Activated T-helper 2 cell treated with anti-CD3 and anti-CD28 coated beads, Interferon-gamma antibody, Interleukin-2, Interleukin-4, amounts not matched to agents 10 μg/mL and 5 μg/mL and 100 μg/mL, durations not matched to agents 14 hours and 24 hours and 36 hours (primary cell): ENCODE measurements at regions not wholly inside any gene's neighbourhood (a gene's known extent, or its start where the extent isn't known, plus 50 kb on each side); places are given as distances from the start of the nearest gene placed in this dataset.

ENCODE experiments used
- DNase-seq: peaks from one replicate; pipeline ENCODE4 v3.0.0; 2021; ENCODE audit warnings: low spot score
- H3K27ac Mint-ChIP-seq: one replicate; pipeline ENCODE4 v1.8.0; 2021; ENCODE audit warnings: mixed read lengths
- H3K27me3 Mint-ChIP-seq: one replicate; pipeline ENCODE4 v1.8.0; 2021; ENCODE audit warnings: low read depth, mixed read lengths
- H3K36me3 Mint-ChIP-seq: one replicate; pipeline ENCODE4 v1.8.0; 2021; ENCODE audit warnings: low read depth, mixed read lengths
- H3K4me1 Mint-ChIP-seq: one replicate; pipeline ENCODE4 v1.8.0; 2021; ENCODE audit warnings: low read depth, mixed read lengths
- H3K4me3 Mint-ChIP-seq: one replicate; pipeline ENCODE4 v1.8.0; 2021; ENCODE audit warnings: low read depth, mild to moderate bottlenecking, moderate library complexity, mixed read lengths
- H3K9me3 Mint-ChIP-seq: one replicate; pipeline ENCODE4 v1.8.0; 2021; ENCODE audit warnings: mixed read lengths
- intact Hi-C: fragments of 100-400 bp; cut with micrococcal nuclease; formaldehyde crosslinking; loops from one replicate; pipeline ENCODE4 v1.15.1; 2023

DNA sequence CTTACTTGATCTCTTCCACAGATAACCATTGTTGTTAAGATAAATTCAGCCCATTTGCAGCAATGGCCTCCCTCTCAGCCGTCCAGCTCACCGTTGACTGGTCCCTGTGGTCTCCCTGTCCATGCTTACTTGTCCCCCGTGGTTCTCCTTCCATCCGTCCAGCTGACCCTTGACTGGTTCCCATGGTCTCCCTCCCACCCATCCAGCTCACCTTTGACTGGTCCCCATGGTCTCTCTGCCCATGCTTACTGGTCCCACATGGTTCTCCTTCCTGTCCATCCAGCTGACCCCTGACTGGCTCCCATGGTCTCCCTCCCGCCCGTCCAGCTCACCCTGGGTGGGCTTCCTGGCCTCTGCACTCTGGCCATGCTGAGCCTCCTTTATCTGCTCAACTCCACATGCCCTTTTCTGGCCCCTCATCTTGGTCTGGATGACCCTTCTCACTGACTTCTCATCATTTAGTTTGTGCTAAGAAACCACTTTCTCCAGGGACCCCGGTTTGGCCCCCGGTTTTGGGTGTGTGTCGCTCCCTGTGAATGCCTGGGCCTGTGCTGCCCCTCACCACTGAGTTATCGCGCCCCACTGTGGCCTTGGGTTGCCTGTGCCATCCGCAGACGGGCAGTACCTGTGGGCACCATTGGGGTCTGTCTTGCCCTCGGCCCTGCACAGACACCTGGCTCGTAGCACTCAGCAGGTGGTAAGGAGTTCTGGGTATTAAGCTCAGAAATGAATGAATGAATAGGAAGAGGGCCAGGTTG is 146.4 kb downstream of the ERMARD start:
- no peaks in the 10 kb centered on the region for H3K4me1 Mint-ChIP-seq
- H3K4me3 Mint-ChIP-seq: no peak overlapping the region
- no peak for DNase-seq
- no peaks in the 10 kb centered on the region for H3K36me3 Mint-ChIP-seq
- H3K27me3 Mint-ChIP-seq: no peaks in the 10 kb centered on the region
- H3K27ac Mint-ChIP-seq: no peak overlapping the region
- H3K9me3 Mint-ChIP-seq: peaks cover 17% of the 10 kb centered on the region
- intact Hi-C loops: no loop called here

DNA sequence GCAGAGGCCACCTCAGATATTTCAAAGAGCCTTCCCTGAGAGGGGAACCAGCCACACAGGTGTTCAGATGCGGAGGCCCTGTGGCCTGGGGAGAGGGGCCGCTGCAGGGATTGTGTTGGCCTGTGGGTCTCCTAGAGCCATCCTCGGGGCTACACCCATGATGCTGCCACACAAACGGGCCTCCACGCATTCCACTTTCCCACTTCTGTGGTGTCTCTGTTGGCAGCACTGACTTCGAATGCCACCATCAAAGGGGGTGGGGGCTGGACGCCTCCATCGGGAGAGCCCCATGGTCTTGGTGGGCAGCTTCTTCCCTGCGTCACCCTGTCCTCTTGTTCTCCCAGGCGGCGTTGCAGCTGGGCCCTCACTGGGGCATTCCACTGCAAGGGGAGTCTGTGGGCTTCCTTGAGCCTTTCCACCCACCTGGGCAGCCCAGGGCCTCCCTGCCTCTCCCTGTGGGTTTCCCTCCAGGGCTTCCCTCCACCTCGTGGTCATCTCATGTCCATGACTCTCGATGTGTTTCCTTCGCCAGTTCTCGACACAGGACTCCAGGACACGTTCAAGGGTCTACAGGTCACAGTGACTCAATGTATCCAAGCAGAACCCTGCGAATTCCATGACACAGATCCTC is 145.5 kb downstream of the ERMARD start:
- DNase-seq: no peak
- no peaks in the 10 kb centered on the region for H3K4me1 Mint-ChIP-seq
- H3K4me3 Mint-ChIP-seq: no peak overlapping the region
- peaks cover 17% of the 10 kb centered on the region for H3K9me3 Mint-ChIP-seq
- no peak overlapping the region for H3K27ac Mint-ChIP-seq
- H3K27me3 Mint-ChIP-seq: no peaks in the 10 kb centered on the region
- no peaks in the 10 kb centered on the region for H3K36me3 Mint-ChIP-seq
- intact Hi-C loops: no loop called here

DNA sequence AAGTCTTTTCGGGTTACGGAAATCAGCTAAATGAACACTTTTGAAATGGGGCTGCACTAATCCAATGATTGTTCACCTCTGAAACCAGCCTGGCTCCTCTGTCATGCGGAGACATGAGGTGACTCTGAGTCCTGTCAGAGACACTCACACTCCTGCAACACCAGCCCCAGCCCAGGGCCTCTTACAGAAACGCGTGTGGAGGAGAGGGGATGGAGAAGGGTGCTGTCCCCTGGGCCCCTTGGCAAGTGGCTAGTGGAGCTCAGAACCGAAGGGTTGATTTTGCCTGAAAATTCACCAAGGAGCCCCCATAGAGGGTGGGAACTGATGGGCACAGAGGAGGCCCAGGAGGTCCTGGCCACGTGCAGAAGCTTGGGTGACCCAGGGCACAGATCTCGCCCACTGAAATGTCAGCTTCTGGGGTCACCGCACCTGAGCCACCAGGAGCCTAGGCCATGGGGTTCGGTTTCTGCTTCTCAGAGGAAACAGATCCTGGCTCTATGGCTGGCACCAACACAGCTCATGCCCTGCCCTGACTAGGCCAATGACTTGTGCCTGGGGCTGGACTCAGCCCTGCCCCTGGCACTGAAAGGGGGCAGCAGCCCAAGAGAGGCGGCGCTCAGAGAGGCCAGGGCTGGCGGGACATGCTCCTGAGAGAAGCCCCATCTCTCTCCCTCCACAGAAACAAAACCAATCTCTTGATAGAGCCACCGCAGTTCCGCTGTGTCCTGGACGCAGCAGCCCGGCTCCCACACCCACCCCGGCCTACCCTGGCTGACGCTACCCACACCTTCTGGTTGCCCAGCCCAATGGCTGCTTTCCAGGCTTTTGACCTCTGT is 144.7 kb downstream of the ERMARD start:
- no peak overlapping the region for H3K27ac Mint-ChIP-seq
- no peaks in the 10 kb centered on the region for H3K27me3 Mint-ChIP-seq

DNA sequence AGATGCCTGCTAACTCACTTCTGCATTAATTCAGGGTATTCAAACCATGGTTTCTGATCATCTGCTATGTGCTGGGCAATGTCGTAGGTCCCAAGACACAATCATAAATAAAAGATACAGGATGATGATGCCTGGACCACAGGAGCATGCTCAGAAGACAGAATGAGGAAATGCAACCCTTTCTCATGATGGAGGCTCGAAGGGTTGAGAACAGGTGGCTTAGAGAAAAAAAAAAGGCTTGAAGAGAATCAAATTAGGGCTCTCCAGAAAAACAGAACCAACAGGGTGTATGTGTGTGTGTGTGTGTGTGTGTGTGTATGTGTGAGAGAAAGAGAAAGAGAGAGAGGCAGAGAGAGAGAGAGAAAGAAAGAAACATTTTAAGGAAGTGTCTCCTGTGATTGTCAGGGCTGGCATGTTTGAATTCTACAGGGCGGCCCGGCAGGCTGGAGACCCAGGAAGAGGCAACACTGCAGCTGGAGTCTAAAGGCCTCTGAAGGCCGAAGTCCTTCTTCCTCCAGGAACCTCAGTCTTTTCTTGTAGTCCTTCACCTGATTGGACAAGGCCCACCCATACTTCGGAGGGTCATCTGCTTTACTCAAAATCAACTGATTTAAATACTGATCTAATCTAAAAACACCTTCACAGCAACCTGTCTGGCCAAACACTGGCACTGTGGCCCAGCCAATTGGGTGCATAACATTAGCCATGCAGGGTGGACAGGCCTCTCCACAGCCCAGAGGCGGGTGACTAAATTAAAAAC is 143.8 kb downstream of the ERMARD start:
- Mint-ChIP-seq H3K4me1 (no peaks in the 10 kb centered on the region), H3K9me3 (peaks cover 12% of the 10 kb centered on the region), H3K4me3 (no peak overlapping the region), H3K27me3 (no peaks in the 10 kb centered on the region), H3K36me3 (no peaks in the 10 kb centered on the region), H3K27ac (no peak overlapping the region)
- intact Hi-C loops: no loop called here
- DNase-seq: no peak

More for the DNA sequence above, 144.7 kb downstream of the ERMARD start:
- Mint-ChIP-seq H3K4me3 (no peak overlapping the region), H3K9me3 (peaks cover 15% of the 10 kb centered on the region), H3K36me3 (no peaks in the 10 kb centered on the region), H3K4me1 (no peaks in the 10 kb centered on the region)
- intact Hi-C loops: no loop called here
- DNase-seq: no peak

DNA sequence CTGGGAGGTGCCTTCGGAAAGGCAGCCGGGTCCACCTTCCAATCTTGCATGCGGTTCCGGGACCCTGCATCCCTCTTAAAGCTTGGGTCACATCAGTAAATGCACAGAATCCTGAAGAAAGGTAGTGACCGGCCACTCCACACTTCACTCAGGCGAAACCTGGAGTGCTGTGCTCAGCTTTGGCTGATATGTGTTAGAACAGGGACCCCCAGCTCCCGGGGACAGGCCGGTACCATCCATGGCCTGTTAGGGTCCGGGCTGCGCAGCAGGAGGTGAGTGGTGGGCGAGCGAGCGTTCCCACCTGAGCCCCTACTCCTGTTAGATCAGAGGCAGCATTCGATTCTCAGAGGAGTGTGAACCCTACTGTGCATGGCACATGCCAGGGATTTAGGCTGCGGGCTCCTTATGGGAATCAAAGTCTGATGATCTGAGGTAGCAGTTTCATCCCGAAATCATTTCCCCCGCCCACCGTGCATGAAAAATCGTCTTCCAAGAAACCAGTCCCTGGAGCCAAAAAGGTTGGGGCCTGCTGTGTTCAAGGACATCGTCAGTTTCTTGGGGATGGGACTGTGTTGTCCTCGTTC is 143.0 kb downstream of the ERMARD start:
- DNase-seq: no peak
- intact Hi-C loops: no loop called here
- Mint-ChIP-seq H3K36me3 (no peaks in the 10 kb centered on the region), H3K4me1 (no peaks in the 10 kb centered on the region), H3K4me3 (no peak overlapping the region), H3K27me3 (no peaks in the 10 kb centered on the region), H3K27ac (no peak overlapping the region), H3K9me3 (peaks cover 12% of the 10 kb centered on the region)

GRCh38 chr6:169893624-169894023 is 142.2 kb downstream of the ERMARD start:
- H3K27ac Mint-ChIP-seq: no peak overlapping the region
- peaks cover 11% of the 10 kb centered on the region for H3K9me3 Mint-ChIP-seq
- DNase-seq: no peak
- H3K4me3 Mint-ChIP-seq: no peak overlapping the region
- intact Hi-C loops: no loop called here
- no peaks in the 10 kb centered on the region for H3K4me1 Mint-ChIP-seq
- no peaks in the 10 kb centered on the region for H3K27me3 Mint-ChIP-seq
- H3K36me3 Mint-ChIP-seq: no peaks in the 10 kb centered on the region

DNA sequence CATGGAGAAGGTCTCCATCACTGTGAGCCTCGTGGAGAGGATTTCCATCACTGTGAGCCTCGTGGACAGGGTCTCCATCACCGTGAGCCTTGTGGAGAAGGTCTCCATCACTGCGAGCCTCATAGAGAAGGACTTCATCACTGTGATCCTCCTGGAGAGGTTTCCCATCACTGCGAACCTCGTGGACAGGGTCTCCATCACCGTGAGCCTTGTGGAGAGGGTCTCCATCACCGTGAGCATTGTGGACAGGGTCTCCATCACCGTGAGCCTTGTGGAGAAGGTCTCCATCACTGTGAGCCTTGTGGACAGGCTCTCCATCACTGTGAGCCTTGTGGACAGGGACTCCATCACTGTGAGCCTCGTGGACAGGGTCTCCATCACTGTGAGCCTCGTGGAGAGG is 140.4 kb downstream of the ERMARD start:
- no peak overlapping the region for H3K27ac Mint-ChIP-seq
- peaks cover 4% of the 10 kb centered on the region for H3K9me3 Mint-ChIP-seq
- H3K4me3 Mint-ChIP-seq: no peak overlapping the region
- H3K4me1 Mint-ChIP-seq: no peaks in the 10 kb centered on the region
- intact Hi-C loops: no loop called here
- no peaks in the 10 kb centered on the region for H3K27me3 Mint-ChIP-seq
- DNase-seq: no peak
- no peaks in the 10 kb centered on the region for H3K36me3 Mint-ChIP-seq

DNA sequence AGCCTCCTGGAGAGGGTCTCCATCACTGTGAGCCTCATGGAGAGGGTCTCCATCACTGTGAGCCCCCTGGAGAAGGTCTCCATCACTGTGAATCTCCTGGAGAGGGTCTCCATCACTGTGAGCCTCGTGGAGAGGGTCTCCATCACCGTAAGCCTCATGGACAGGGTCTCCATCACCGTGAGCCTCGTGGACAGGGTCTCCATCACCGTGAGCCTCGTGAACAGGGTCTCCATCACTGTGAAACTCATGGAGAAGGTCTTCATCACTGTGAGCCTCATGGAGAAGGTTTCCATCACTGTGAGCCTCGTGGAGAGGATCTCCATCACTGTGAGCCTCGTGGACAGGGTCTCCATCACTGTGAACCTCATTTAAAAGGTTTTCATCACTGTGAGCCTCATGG is 140.0 kb downstream of the ERMARD start:
- intact Hi-C loops: no loop called here
- Mint-ChIP-seq H3K9me3 (peaks cover 4% of the 10 kb centered on the region), H3K4me3 (no peak overlapping the region), H3K27ac (no peak overlapping the region), H3K4me1 (no peaks in the 10 kb centered on the region), H3K36me3 (no peaks in the 10 kb centered on the region), H3K27me3 (no peaks in the 10 kb centered on the region)
- no peak for DNase-seq

GRCh38 chr6:169890901-169891300 is 139.5 kb downstream of the ERMARD start:
- DNase-seq: no peak
- no peaks in the 10 kb centered on the region for H3K36me3 Mint-ChIP-seq
- no peak overlapping the region for H3K4me3 Mint-ChIP-seq
- H3K4me1 Mint-ChIP-seq: no peaks in the 10 kb centered on the region
- intact Hi-C loops: no loop called here
- H3K27me3 Mint-ChIP-seq: no peaks in the 10 kb centered on the region
- H3K9me3 Mint-ChIP-seq: peaks cover 4% of the 10 kb centered on the region
- no peak overlapping the region for H3K27ac Mint-ChIP-seq

- intact Hi-C loops: no loop called here
Measured at GRCh38 chr6:169890049-169890448, 138.6 kb downstream of the ERMARD start.

DNA sequence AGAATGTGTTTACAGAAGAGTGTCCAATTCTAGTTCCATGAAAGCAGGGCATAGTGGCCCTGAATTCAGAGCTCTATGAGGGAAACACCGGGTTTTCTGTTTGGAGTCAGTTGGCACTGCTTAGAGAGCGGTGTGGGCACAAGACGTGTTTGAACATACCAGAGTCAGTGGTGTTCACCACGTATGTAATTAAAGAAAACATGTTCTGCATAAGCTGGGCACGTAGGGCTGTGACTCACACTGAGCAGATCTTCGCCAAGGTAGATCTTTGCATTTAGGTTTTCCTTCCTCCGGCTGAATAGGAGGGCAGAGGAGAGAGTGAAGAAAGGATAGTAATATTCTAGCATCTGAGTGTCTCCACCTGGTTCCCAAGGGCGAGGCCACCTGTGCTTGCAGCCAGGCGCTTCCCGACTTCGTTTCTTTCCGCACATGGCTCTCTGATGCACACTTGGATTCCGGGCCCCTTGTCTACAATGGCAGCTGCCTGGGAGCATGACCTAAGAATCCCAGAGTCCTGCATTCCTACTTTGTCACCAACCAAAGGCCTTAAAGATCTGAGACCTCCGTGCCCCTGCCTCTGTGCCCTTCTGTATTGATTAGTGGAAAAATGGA is 136.2 kb downstream of the ERMARD start:
- Mint-ChIP-seq H3K27me3 (peaks cover 2% of the 10 kb centered on the region), H3K4me3 (no peak overlapping the region), H3K4me1 (no peaks in the 10 kb centered on the region), H3K36me3 (no peaks in the 10 kb centered on the region), H3K27ac (no peak overlapping the region), H3K9me3 (no peaks in the 10 kb centered on the region)
- DNase-seq: no peak
- intact Hi-C loops: no loop called here

More at GRCh38 chr6:169890049-169890448, 138.6 kb downstream of the ERMARD start:
- Mint-ChIP-seq H3K4me3 (no peak overlapping the region), H3K9me3 (peaks cover 4% of the 10 kb centered on the region), H3K27me3 (no peaks in the 10 kb centered on the region), H3K27ac (no peak overlapping the region), H3K36me3 (no peaks in the 10 kb centered on the region), H3K4me1 (no peaks in the 10 kb centered on the region)
- DNase-seq: no peak

GRCh38 chr6:169886631-169887227 is 135.3 kb downstream of the ERMARD start:
- Mint-ChIP-seq H3K4me3 (no peak overlapping the region), H3K27me3 (peaks cover 3% of the 10 kb centered on the region), H3K9me3 (no peaks in the 10 kb centered on the region), H3K27ac (no peak overlapping the region), H3K4me1 (no peaks in the 10 kb centered on the region), H3K36me3 (no peaks in the 10 kb centered on the region)
- intact Hi-C loops: no loop called here
- DNase-seq: no peak
